AG04449 (cell line): ENCODE measurements at regions not wholly inside any gene's neighbourhood (a gene's known extent, or its start where the extent isn't known, plus 50 kb on each side); places are given as distances from the start of the nearest gene placed in this dataset.

Experiments
- CTCF ChIA-PET: fragments of 350-600 bp; formaldehyde crosslinking; extraction: SDS; loops from one replicate; lab custom pipeline; 2021; ENCODE audit warnings: antibody characterized with exemption; lab: Yijun Ruan, JAX
- POLR2A ChIA-PET: fragments of 400-600, 350-600 bp; formaldehyde crosslinking; extraction: SDS; loops from one replicate; lab custom pipeline; 2020; ENCODE audit warnings: antibody characterized with exemption, inconsistent platforms; lab: Yijun Ruan, JAX
- DNase-seq: peaks from one replicate; pipeline ENCODE4 v3.0.0-alpha.2; 2010; ENCODE audit warnings: low read depth, low spot score
- H3K4me3 ChIP-seq: 2 replicates; pipeline ENCODE4 v1.5.1; 2011; ENCODE audit warnings: low read depth, mild to moderate bottlenecking, control low read depth, low read length
- CTCF ChIP-seq: IDR thresholded peaks from one replicate; pipeline ENCODE4 v1.5.1; 2011; ENCODE audit warnings: mild to moderate bottlenecking, moderate library complexity, low read length, control low read depth, inconsistent platforms; ENCODE audit not compliant: insufficient read depth; ENCODE audit errors: missing control alignments

- POLR2A ChIA-PET = no interaction called here
- CTCF ChIA-PET = no interaction called here
- H3K4me3 ChIP-seq = no peak overlapping the region
- TF ChIP-seq CTCF = no peak
- DNase-seq = no peak
Observed at GRCh38 chr10:83917537-83918506, 221.5 kb upstream of the GHITM start.

DNA sequence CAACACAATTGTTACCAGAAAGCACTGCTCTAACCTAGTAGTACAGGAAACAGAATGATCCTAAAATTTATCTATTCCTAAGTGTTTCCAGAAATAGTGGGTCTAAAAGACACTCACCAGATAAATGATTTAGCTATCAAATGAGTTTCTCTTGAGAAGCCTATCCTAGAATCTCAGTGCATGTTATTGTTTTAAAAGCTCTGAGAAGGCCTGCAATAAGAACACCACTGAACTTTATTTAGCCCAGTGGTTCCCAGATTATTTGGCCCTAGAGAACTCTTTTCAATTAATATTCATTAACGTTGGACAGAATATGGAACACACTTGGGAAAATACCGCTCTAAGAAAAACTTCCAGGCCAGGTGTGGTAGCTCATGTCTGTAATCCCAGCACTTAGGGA is 220.1 kb upstream of the GHITM start:
- TF ChIP-seq CTCF = no peak
- CTCF ChIA-PET = no interaction called here
- no peak for DNase-seq
- no peak overlapping the region for H3K4me3 ChIP-seq
- POLR2A ChIA-PET = no interaction called here

DNA sequence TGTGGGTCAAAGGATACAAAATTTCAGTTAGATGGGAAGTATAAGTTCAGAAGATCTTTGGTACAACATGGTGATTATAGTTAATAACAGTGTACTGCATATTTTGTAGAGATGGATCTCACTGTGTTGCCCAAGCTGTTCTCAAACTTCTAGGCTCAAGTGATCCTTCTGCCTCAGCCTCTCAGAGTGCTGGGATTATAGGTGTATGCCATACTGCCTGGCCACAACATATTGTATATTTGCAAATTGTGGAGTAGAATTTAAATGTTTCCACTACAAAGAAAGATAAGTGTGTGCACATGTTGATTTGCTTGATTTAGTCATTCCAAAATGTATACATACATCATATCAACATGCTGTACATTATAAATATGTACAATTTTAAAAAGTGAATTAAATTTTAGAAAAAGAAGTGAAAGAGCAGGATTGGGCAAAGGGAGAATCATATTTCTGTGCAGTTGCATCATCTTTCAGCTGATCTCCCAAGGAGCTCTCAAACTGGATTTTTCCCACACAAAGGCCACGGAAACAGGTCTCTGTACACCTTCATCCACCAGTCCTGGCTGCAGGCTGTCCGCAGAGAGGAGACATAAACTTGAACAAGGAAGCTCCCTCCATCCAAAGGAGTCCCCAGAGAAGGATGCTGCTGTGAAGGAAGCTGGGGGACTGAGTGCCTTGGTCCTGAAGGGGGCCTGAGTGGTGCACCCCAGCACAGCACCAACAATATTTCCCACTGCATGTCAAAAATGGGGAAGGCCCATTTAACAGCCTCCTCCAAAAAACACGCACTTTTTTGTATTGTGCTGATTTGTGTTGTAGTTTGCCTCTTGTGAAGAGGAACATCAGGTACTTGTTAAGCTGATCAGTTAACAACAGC is 217.1 kb upstream of the GHITM start:
- no peak for TF ChIP-seq CTCF
- ChIA-PET POLR2A (no interaction called here), CTCF (no interaction called here)
- no peak overlapping the region for H3K4me3 ChIP-seq
- DNase-seq = no peak

DNA sequence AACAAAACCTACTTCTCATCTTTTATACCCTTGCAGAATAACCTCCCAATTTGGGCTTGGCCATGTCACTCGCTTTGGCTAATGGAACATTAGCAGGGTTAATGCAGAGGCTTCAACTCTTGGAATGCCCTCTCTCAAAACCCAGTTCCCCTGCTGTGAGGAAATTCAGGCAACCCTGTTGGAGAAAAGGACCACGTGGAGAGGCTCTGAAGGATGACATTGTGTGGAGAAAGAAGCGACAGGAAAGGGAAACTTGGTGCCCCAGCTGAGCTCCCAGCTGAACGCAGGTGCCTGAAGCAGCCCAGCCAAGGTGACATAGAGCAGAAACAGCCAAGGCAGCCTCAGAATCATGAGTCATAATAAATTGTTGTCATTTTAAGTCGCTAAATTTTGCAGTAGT is 214.2 kb upstream of the GHITM start:
- ChIA-PET CTCF (no interaction called here), POLR2A (no interaction called here)
- no peak overlapping the region for H3K4me3 ChIP-seq
- no peak for DNase-seq
- TF ChIP-seq CTCF = no peak

DNA sequence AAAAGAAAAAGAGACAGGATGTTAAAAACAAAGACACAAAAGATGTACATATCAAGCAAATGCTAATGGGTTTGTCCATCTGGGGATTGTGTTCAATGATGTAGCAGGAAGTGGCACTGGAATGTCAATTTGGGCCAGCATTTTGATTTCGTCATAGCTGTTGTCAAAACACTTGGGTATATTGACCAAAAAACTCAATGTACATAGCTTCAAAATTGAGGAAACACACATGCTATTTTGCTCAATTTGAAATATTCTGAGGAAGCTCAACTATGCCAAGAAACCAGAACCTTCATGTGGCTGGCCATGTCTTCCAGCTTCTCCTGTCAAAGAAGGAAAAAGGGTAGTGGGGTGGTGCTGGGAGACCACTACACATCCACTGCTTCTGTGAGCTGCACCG is 212.7 kb upstream of the GHITM start:
- CTCF ChIA-PET = no interaction called here
- no peak overlapping the region for H3K4me3 ChIP-seq
- no peak for DNase-seq
- TF ChIP-seq CTCF = no peak
- POLR2A ChIA-PET = no interaction called here

- DNase-seq = no peak
- CTCF ChIA-PET = no interaction called here
- no peak for TF ChIP-seq CTCF
- POLR2A ChIA-PET = no interaction called here
- no peak overlapping the region for H3K4me3 ChIP-seq
Observed at GRCh38 chr10:83927166-83927565, 212.1 kb upstream of the GHITM start.
